H9 (cell line): ENCODE measurements at regions not wholly inside any gene's neighbourhood (a gene's known extent, or its start where the extent isn't known, plus 50 kb on each side); places are given as distances from the start of the nearest gene placed in this dataset.
A peak's percentile ranks its signal among the peaks of the same experiment; 100 is the strongest.
"Not testable (repeated sequence)": the region's sequence is repeated elsewhere in the genome, so short reads cannot be mapped to it uniquely, and the experiment has no call there.

Source experiments
- DNase-seq: peaks from one replicate; pipeline ENCODE4 v3.0.0-alpha.2; 2017
- H2AFZ ChIP-seq: one replicate; pipeline ENCODE4 v1.6.1; 2013; ENCODE audit warnings: mild to moderate bottlenecking, low read length, control low read depth, moderate library complexity
- H2AK5ac ChIP-seq: 2 replicates; pipeline ENCODE4 v1.6.1; 2013; ENCODE audit warnings: low read length, control low read depth, mixed read lengths; ENCODE audit not compliant: insufficient read length
- H2BK120ac ChIP-seq: one replicate; pipeline ENCODE4 v1.6.1; 2013; ENCODE audit warnings: low read depth, mild to moderate bottlenecking, low read length, control low read depth, inconsistent platforms; ENCODE audit not compliant: poor library complexity, severe bottlenecking
- H2BK12ac ChIP-seq: 2 replicates; pipeline ENCODE4 v1.6.1; 2013; ENCODE audit warnings: low read length, control low read depth, mixed read lengths, low read depth; ENCODE audit not compliant: insufficient read length
- H2BK15ac ChIP-seq: 2 replicates; pipeline ENCODE4 v1.6.1; 2013; ENCODE audit warnings: low read depth, low read length, control low read depth
- H2BK20ac ChIP-seq: one replicate; pipeline ENCODE4 v1.6.1; 2013; ENCODE audit warnings: low read depth, mild to moderate bottlenecking, low read length, control low read depth, inconsistent platforms; ENCODE audit not compliant: poor library complexity, severe bottlenecking
- H2BK5ac ChIP-seq: 2 replicates; pipeline ENCODE4 v1.6.1; 2013; ENCODE audit warnings: low read length, control low read depth, mixed read lengths; ENCODE audit not compliant: insufficient read length
- H3K14ac ChIP-seq: 2 replicates; pipeline ENCODE4 v1.6.1; 2013; ENCODE audit warnings: low read length, control low read depth; ENCODE audit not compliant: insufficient read depth
- H3K18ac ChIP-seq: 2 replicates; pipeline ENCODE4 v1.6.1; 2013; ENCODE audit warnings: low read depth, mild to moderate bottlenecking, mixed read lengths, low read length, control low read depth; ENCODE audit not compliant: insufficient read length
- H3K23ac ChIP-seq: 2 replicates; pipeline ENCODE4 v1.6.1; 2013; ENCODE audit warnings: low read length, control low read depth, mixed read lengths, low read depth; ENCODE audit not compliant: insufficient read length
- H3K23me2 ChIP-seq: 2 replicates; pipeline ENCODE4 v1.6.1; 2013; ENCODE audit warnings: low read depth, mild to moderate bottlenecking, mixed read lengths, low read length, control low read depth; ENCODE audit not compliant: insufficient read length, poor library complexity, severe bottlenecking
- H3K27ac ChIP-seq: 2 replicates; pipeline ENCODE4 v1.5.1; 2013; ENCODE audit warnings: low read length, control low read depth, mixed read lengths, low read depth; ENCODE audit not compliant: insufficient read length
- H3K27me3 ChIP-seq: 2 replicates; pipeline ENCODE4 v1.6.1; 2013; ENCODE audit warnings: low read length, control low read depth, inconsistent platforms; ENCODE audit not compliant: insufficient read depth
- H3K4ac ChIP-seq: 2 replicates; pipeline ENCODE4 v1.6.1; 2013; ENCODE audit warnings: low read depth, mild to moderate bottlenecking, control low read depth, inconsistent platforms, low read length, moderate library complexity
- H3K4me1 ChIP-seq: 2 replicates; pipeline ENCODE4 v1.6.1; 2013; ENCODE audit warnings: low read length, control low read depth, inconsistent platforms; ENCODE audit not compliant: insufficient read depth
- H3K4me2 ChIP-seq: 2 replicates; pipeline ENCODE4 v1.6.1; 2013; ENCODE audit warnings: low read length, control low read depth, mixed read lengths; ENCODE audit not compliant: insufficient read length, insufficient read depth
- H3K56ac ChIP-seq: 2 replicates; pipeline ENCODE4 v1.6.1; 2013; ENCODE audit warnings: low read depth, mild to moderate bottlenecking, mixed read lengths, low read length, control low read depth; ENCODE audit not compliant: insufficient read length
- H3K79me1 ChIP-seq: 2 replicates; pipeline ENCODE4 v1.6.1; 2013; ENCODE audit warnings: low read depth, mild to moderate bottlenecking, moderate library complexity, low read length, control low read depth, inconsistent platforms; ENCODE audit not compliant: insufficient read depth, poor library complexity, severe bottlenecking
- H3K79me2 ChIP-seq: 2 replicates; pipeline ENCODE4 v1.6.1; 2013; ENCODE audit warnings: low read length, control low read depth, inconsistent platforms; ENCODE audit not compliant: insufficient read depth
- H3K9ac ChIP-seq: 2 replicates; pipeline ENCODE4 v1.6.1; 2013; ENCODE audit warnings: low read length, control low read depth, mixed read lengths; ENCODE audit not compliant: insufficient read length; ENCODE audit errors: extremely low read depth
- H3K9me3 ChIP-seq: one replicate; pipeline ENCODE4 v1.6.1; 2013; ENCODE audit warnings: low read depth, low read length, inconsistent platforms; ENCODE audit not compliant: control insufficient read depth
- H3T11ph ChIP-seq: one replicate; pipeline ENCODE4 v1.6.1; 2013; ENCODE audit warnings: mild to moderate bottlenecking, low read length, control low read depth, inconsistent platforms
- H4K20me1 ChIP-seq: one replicate; pipeline ENCODE4 v1.6.1; 2013; ENCODE audit not compliant: control insufficient read depth, insufficient read length, insufficient read depth
- H4K5ac ChIP-seq: 2 replicates; pipeline ENCODE4 v1.6.1; 2013; ENCODE audit warnings: low read depth, mild to moderate bottlenecking, mixed read lengths, low read length, control low read depth; ENCODE audit not compliant: insufficient read length
- H4K8ac ChIP-seq: replicated peaks from 2 replicates; pipeline ENCODE4 v1.6.1; 2013; ENCODE audit warnings: low read length, control low read depth, mixed read lengths, low read depth; ENCODE audit not compliant: insufficient read length
- H4K91ac ChIP-seq: 2 replicates; pipeline ENCODE4 v1.6.1; 2013; ENCODE audit warnings: low read depth, mild to moderate bottlenecking, moderate library complexity, mixed read lengths, low read length, control low read depth; ENCODE audit not compliant: insufficient read length
- H3K27ac Mint-ChIP-seq, 3 experiments: 2 replicates in 2 of 3; 3 replicates in 1 of 3; pipeline ENCODE4 v1.8.0; 2020 to 2021; ENCODE audit warnings: mixed read lengths in 3 of 3, mild to moderate bottlenecking in 1 of 3, moderate library complexity in 1 of 3
- H3K27me3 Mint-ChIP-seq: 2 replicates; pipeline ENCODE4 v1.8.0; 2021; ENCODE audit warnings: low read depth, mild to moderate bottlenecking, moderate library complexity, mixed read lengths
- H3K36me3 Mint-ChIP-seq, 3 experiments: 2 replicates in 2 of 3; 3 replicates in 1 of 3; pipeline ENCODE4 v1.8.0; 2020 to 2021; ENCODE audit warnings: low read depth in 3 of 3, mixed read lengths in 3 of 3; ENCODE audit not compliant: insufficient read depth in 1 of 3
- H3K4me1 Mint-ChIP-seq, 2 experiments: 2 replicates each; pipeline ENCODE4 v1.8.0; 2020; ENCODE audit warnings: mixed read lengths in 2 of 2
- H3K4me3 Mint-ChIP-seq, 2 experiments: 2 replicates in 1 of 2; 3 replicates in 1 of 2; pipeline ENCODE4 v1.8.0; 2020 to 2021; ENCODE audit warnings: mild to moderate bottlenecking in 2 of 2, mixed read lengths in 2 of 2, moderate library complexity in 1 of 2
- H3K9me3 Mint-ChIP-seq, 2 experiments: 2 replicates in 1 of 2; 3 replicates in 1 of 2; pipeline ENCODE4 v1.8.0; 2020; ENCODE audit warnings: mild to moderate bottlenecking in 2 of 2, mixed read lengths in 2 of 2, moderate library complexity in 1 of 2
- WGBS: extraction: QIAGEN DNeasy Blood & Tissue Kit; methylation state at CpG from one replicate; pipeline ENCODE4 v1.1.7; 2013; ENCODE audit warnings: missing lambda C conversion rate, low lambda C conversion rate, mixed read lengths; ENCODE audit not compliant: insufficient read length; ENCODE audit errors: extremely low coverage; 5-methylcytosine and 5-hydroxymethylcytosine counted together

GRCh38 chr15:31723019-31723418 lies 307.3 kb upstream of the CHRNA7 start:
- H3K14ac ChIP-seq, H2BK15ac ChIP-seq, H3K4me1 ChIP-seq, H2BK20ac ChIP-seq, H4K8ac ChIP-seq, H3K9ac ChIP-seq, H4K91ac ChIP-seq, H2AFZ ChIP-seq, H3K4ac ChIP-seq, H3K36me3 Mint-ChIP-seq, H3T11ph ChIP-seq, H4K20me1 ChIP-seq, H3K56ac ChIP-seq, H3K4me2 ChIP-seq, H3K27me3 ChIP-seq, H3K4me3 Mint-ChIP-seq, H3K23me2 ChIP-seq, H3K79me1 ChIP-seq, H3K9me3 Mint-ChIP-seq, H2BK12ac ChIP-seq, H2AK5ac ChIP-seq, H4K5ac ChIP-seq, H3K79me2 ChIP-seq, H3K27me3 Mint-ChIP-seq, H2BK120ac ChIP-seq, H3K18ac ChIP-seq, H2BK5ac ChIP-seq, H3K27ac ChIP-seq, DNase-seq, H3K9me3 ChIP-seq, H3K23ac ChIP-seq: not testable (repeated sequence)
- Mint-ChIP-seq H3K4me1 (peaks cover 7 to 12% of the 10 kb centered on the region in 2 experiments), H3K27ac (peak overlapping the region in 1 of 3 experiments; percentile 89; a peak in 1 of 7 replicates)
- no CpG with 5 or more reads among the region's 10 CpGs for WGBS

GRCh38 chr15:31724903-31725302 lies 305.4 kb upstream of the CHRNA7 start:
- not testable (repeated sequence) for H3T11ph ChIP-seq, H3K9me3 ChIP-seq, H2AK5ac ChIP-seq, H4K5ac ChIP-seq, H3K56ac ChIP-seq, H3K18ac ChIP-seq, H2AFZ ChIP-seq, H3K4me1 ChIP-seq, H2BK5ac ChIP-seq, H4K20me1 ChIP-seq, H2BK20ac ChIP-seq, H3K27me3 ChIP-seq, H3K14ac ChIP-seq, H3K36me3 Mint-ChIP-seq, H3K79me1 ChIP-seq, H4K8ac ChIP-seq, DNase-seq, H3K4ac ChIP-seq, H3K4me2 ChIP-seq, H3K27ac ChIP-seq, H3K9me3 Mint-ChIP-seq, H2BK12ac ChIP-seq, H3K9ac ChIP-seq, H3K79me2 ChIP-seq, H2BK15ac ChIP-seq, H3K23ac ChIP-seq, H4K91ac ChIP-seq, H2BK120ac ChIP-seq, H3K23me2 ChIP-seq, H3K27me3 Mint-ChIP-seq, H3K4me3 Mint-ChIP-seq
- WGBS = no CpG with 5 or more reads among the region's 5 CpGs
- peak overlapping the region in 1 of 3 experiments; percentile 12; a peak in 1 of 7 replicates for H3K27ac Mint-ChIP-seq
- peaks cover 11 to 15% of the 10 kb centered on the region in 2 experiments for H3K4me1 Mint-ChIP-seq
